A549 (cell line): ENCODE measurements at regions not wholly inside any gene's neighbourhood (a gene's known extent, or its start where the extent isn't known, plus 50 kb on each side); places are given as distances from the start of the nearest gene placed in this dataset.

Experiments used
- HOXB5 ChIP-seq: fragments of 250-450 bp; sonication (Bioruptor Pico); IDR thresholded peaks from 2 replicates; pipeline ENCODE4 v1.5.0; 2020; ENCODE audit warnings: mild to moderate bottlenecking, moderate library complexity
- MAZ ChIP-seq: fragments of 150-350 bp; IDR thresholded peaks from 2 replicates; pipeline ENCODE4 v1.6.1; 2014; ENCODE audit warnings: antibody characterized with exemption, low read depth, low read length, borderline replicate concordance
- POLR2A ChIP-seq: IDR thresholded peaks from 2 replicates; pipeline ENCODE4 v1.6.1; 2012; ENCODE audit warnings: mild to moderate bottlenecking, low read length
- RAD21 ChIP-seq, 2 experiments: fragments of >200 bp in 1 of 2; sonication (Bioruptor Twin) in 1 of 2; formaldehyde crosslinking in 1 of 2; IDR thresholded peaks in 1 of 2; conservative IDR thresholded peaks in 1 of 2; 2 replicates in 1 of 2; 3 replicates in 1 of 2; pipeline ENCODE4 v1.6.1; 2012 to 2018; ENCODE audit warnings: inconsistent platforms in 1 of 2
- ZSCAN20 ChIP-seq: fragments of 250-450 bp; sonication (Bioruptor Pico); IDR thresholded peaks from 2 replicates; pipeline ENCODE4 v1.8.0; 2022; ENCODE audit warnings: mild to moderate bottlenecking, moderate library complexity
- TF ChIP-seq, protein P1 (sequence below): fragments of >200 bp; sonication (Bioruptor Twin); formaldehyde crosslinking; IDR thresholded peaks from 3 replicates; pipeline ENCODE4 v1.5.1; 2016

DNA sequence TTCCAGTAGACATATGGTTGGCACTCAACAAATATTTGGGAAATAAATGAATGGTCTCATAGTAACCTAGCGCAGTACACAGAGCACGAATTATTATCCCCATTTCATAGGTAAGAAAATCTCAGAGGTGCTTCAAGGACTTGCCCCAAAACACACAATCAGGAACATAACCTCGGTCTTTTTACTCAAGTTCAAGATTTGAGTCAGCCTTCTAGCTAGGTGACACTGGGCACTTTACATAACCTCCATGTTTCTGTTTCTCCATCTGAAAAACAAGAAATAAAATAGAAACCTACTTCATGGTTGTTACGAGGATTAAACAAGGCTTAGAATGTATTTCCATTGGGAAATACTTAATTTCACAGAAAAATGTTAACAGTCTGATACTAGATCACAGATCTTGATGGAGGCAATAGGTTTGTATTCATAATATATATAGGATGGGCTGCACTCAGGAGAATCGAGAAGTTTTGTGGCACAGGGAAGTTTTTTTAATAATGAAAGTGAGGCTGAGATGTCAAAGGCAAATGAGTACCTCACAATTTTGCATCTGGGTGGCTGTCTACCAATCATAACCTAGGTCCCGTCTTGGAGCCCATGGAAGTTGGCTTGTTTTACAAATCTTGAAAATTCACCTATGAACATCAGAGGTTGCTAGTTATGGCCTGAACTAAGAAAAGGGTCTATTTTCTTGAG is 147.4 kb upstream of the ZC3H12C start:
- TF ChIP-seq ZSCAN20 (CRISPR knock-in tag) (no peak), RAD21 (conservative IDR thresholded peaks at IDR 0.05 in 1 of 2, IDR thresholded peaks at IDR 0.05 in 1 of 2) (no peak), HOXB5 (CRISPR knock-in tag) (no peak), POLR2A (no peak), MAZ (no peak)
- TF ChIP-seq, protein P1, sequence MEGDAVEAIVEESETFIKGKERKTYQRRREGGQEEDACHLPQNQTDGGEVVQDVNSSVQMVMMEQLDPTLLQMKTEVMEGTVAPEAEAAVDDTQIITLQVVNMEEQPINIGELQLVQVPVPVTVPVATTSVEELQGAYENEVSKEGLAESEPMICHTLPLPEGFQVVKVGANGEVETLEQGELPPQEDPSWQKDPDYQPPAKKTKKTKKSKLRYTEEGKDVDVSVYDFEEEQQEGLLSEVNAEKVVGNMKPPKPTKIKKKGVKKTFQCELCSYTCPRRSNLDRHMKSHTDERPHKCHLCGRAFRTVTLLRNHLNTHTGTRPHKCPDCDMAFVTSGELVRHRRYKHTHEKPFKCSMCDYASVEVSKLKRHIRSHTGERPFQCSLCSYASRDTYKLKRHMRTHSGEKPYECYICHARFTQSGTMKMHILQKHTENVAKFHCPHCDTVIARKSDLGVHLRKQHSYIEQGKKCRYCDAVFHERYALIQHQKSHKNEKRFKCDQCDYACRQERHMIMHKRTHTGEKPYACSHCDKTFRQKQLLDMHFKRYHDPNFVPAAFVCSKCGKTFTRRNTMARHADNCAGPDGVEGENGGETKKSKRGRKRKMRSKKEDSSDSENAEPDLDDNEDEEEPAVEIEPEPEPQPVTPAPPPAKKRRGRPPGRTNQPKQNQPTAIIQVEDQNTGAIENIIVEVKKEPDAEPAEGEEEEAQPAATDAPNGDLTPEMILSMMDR, result no peak
